Smooth muscle cell (in vitro differentiated cells): ENCODE measurements at regions not wholly inside any gene's neighbourhood (a gene's known extent, or its start where the extent isn't known, plus 50 kb on each side); places are given as distances from the start of the nearest gene placed in this dataset.

Experiments
- DNase-seq: peaks from one replicate; lab custom pipeline; 2025; ENCODE audit not compliant: unreplicated experiment; lab: John Stamatoyannopoulos, UW
- H2AFZ ChIP-seq: fragments of 200-600 bp; sonication (generic); 2 replicates; pipeline ENCODE4 v1.6.0; 2016; ENCODE audit warnings: antibody characterized with exemption, low read depth, mild to moderate bottlenecking
- H3F3A ChIP-seq: fragments of 200-600 bp; sonication (generic); 2 replicates; pipeline ENCODE4 v1.6.0; 2017; ENCODE audit warnings: antibody characterized with exemption, low read depth
- H3K27ac ChIP-seq: fragments of 200-600 bp; sonication (generic); 2 replicates; pipeline ENCODE4 v1.5.1; 2016; ENCODE audit warnings: low read depth, mild to moderate bottlenecking
- H3K27me3 ChIP-seq: fragments of 200-600 bp; sonication (generic); 2 replicates; pipeline ENCODE4 v1.6.1; 2016; ENCODE audit warnings: low read depth, mild to moderate bottlenecking
- H3K36me3 ChIP-seq: fragments of 200-600 bp; sonication (generic); 2 replicates; pipeline ENCODE4 v1.5.1; 2016; ENCODE audit warnings: low read depth
- H3K4me1 ChIP-seq: fragments of 200-600 bp; sonication (generic); 2 replicates; pipeline ENCODE4 v1.5.1; 2016; ENCODE audit warnings: low read depth
- H3K4me2 ChIP-seq: fragments of 200-600 bp; sonication (generic); 2 replicates; pipeline ENCODE4 v1.6.0; 2016; ENCODE audit warnings: mild to moderate bottlenecking
- H3K4me3 ChIP-seq: fragments of 200-600 bp; sonication (generic); 2 replicates; pipeline ENCODE4 v1.5.1; 2016; ENCODE audit warnings: mild to moderate bottlenecking
- H3K79me2 ChIP-seq: fragments of 200-600 bp; sonication (generic); 2 replicates; pipeline ENCODE4 v1.6.0; 2016; ENCODE audit warnings: low read depth, mild to moderate bottlenecking
- H3K9ac ChIP-seq: fragments of 200-600 bp; sonication (generic); 2 replicates; pipeline ENCODE4 v1.6.0; 2016; ENCODE audit warnings: low read depth
- H3K9me3 ChIP-seq: fragments of 200-600 bp; sonication (generic); replicated peaks from 2 replicates; pipeline ENCODE4 v1.5.1; 2016; ENCODE audit warnings: low read depth
- H4K20me1 ChIP-seq: fragments of 200-600 bp; sonication (generic); 2 replicates; pipeline ENCODE4 v1.6.0; 2016; ENCODE audit warnings: low read depth
- WGBS: methylation state at CpG from one replicate; pipeline ENCODE4 v1.1.7; 2016; ENCODE audit warnings: low lambda C conversion rate; 5-methylcytosine and 5-hydroxymethylcytosine counted together
- TF ChIP-seq, protein P1 (sequence below): fragments of 200-600 bp; sonication (generic); IDR thresholded peaks from 2 replicates; pipeline ENCODE4 v1.5.1; 2017; ENCODE audit warnings: borderline replicate concordance, mild to moderate bottlenecking, antibody characterized with exemption; ENCODE audit not compliant: insufficient read depth, poor library complexity, severe bottlenecking

GRCh38 chr20:58040447-58041290, 187.8 kb downstream of the ANKRD60 start:
- Histone ChIP-seq H3K27ac (no peak overlapping the region), H4K20me1 (no peaks in the 10 kb centered on the region)
- DNase-seq, result no peak

DNA sequence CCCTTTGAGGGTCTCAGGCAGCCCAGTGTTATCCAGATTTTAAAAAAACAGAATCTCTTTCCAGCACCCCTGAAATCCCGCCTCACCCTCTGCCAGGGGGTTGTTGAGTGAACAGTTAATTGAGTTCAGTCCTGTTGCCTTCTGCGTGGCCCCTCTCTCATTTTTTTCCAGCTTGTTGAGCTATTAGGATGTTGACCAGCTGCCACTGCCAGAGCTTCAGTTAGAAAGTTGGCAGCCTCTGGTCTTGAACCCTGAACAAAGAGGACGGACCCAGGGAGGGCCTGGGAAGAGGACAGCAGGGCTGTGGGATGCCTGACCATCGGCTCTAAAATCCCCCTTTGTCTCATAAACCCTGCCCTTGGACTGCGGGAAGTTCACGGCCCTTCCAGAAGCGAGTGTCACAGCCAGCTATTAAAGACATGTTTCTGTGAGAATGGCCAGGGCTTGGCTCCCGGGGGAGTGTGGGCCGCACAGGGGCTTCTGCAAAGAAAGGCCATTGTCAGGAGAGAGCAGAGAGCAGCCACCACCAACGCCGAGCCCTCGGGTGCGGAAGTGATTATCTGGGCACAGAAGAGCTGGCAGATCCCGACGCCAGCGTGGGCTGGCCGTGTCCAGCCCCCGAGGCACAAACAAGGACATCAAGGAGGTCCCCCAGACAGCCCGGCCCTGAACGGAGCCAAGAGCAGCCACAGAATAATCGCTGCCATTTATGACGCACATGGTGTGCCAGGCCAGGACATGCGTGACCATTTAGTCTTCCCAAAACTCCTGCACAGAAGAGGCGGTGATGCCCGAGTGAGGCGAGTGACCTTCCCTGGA, 189.0 kb downstream of the ANKRD60 start:
- no peak overlapping the region for H3K27ac ChIP-seq
- no peaks in the 10 kb centered on the region for H3F3A ChIP-seq
- no peaks in the 10 kb centered on the region for H3K9me3 ChIP-seq
- TF ChIP-seq, protein P1, sequence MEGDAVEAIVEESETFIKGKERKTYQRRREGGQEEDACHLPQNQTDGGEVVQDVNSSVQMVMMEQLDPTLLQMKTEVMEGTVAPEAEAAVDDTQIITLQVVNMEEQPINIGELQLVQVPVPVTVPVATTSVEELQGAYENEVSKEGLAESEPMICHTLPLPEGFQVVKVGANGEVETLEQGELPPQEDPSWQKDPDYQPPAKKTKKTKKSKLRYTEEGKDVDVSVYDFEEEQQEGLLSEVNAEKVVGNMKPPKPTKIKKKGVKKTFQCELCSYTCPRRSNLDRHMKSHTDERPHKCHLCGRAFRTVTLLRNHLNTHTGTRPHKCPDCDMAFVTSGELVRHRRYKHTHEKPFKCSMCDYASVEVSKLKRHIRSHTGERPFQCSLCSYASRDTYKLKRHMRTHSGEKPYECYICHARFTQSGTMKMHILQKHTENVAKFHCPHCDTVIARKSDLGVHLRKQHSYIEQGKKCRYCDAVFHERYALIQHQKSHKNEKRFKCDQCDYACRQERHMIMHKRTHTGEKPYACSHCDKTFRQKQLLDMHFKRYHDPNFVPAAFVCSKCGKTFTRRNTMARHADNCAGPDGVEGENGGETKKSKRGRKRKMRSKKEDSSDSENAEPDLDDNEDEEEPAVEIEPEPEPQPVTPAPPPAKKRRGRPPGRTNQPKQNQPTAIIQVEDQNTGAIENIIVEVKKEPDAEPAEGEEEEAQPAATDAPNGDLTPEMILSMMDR, result no peak
- no peak overlapping the region for H3K4me2 ChIP-seq
- H3K4me1 ChIP-seq, result no peaks in the 10 kb centered on the region
- no peaks in the 10 kb centered on the region for H3K36me3 ChIP-seq
- no peaks in the 10 kb centered on the region for H3K79me2 ChIP-seq
- WGBS, result 90% methylated on average over 26 of the region's 26 CpGs
- no peak overlapping the region for H2AFZ ChIP-seq
- no peak overlapping the region for H3K4me3 ChIP-seq
- H4K20me1 ChIP-seq, result no peaks in the 10 kb centered on the region
- no peak for DNase-seq
- H3K27me3 ChIP-seq, result peaks cover 2% of the 10 kb centered on the region
- H3K9ac ChIP-seq, result no peak overlapping the region

More at GRCh38 chr20:58040447-58041290, 187.8 kb downstream of the ANKRD60 start:
- Histone ChIP-seq H2AFZ (no peak overlapping the region), H3K9ac (no peak overlapping the region), H3K9me3 (no peaks in the 10 kb centered on the region), H3F3A (no peaks in the 10 kb centered on the region), H3K4me3 (no peak overlapping the region), H3K4me1 (no peaks in the 10 kb centered on the region), H3K4me2 (no peak overlapping the region), H3K27me3 (peaks cover 2% of the 10 kb centered on the region), H3K36me3 (no peaks in the 10 kb centered on the region), H3K79me2 (no peaks in the 10 kb centered on the region)
- WGBS, result 82% methylated on average over 15 of the region's 15 CpGs
- TF ChIP-seq, protein P1, result no peak

- no peak overlapping the region for H3K9ac ChIP-seq
Observed at GRCh38 chr20:58038123-58038654, 190.3 kb downstream of the ANKRD60 start.

More at GRCh38 chr20:58038123-58038654, 190.3 kb downstream of the ANKRD60 start:
- H4K20me1 ChIP-seq, result no peaks in the 10 kb centered on the region
- TF ChIP-seq, protein P1, result no peak
- WGBS, result 97% methylated on average over 8 of the region's 9 CpGs
- H3K27me3 ChIP-seq, result peaks cover 2% of the 10 kb centered on the region
- H2AFZ ChIP-seq, result no peak overlapping the region
- H3K27ac ChIP-seq, result no peak overlapping the region
- no peaks in the 10 kb centered on the region for H3F3A ChIP-seq
- H3K4me3 ChIP-seq, result no peak overlapping the region
- DNase-seq, result no peak
- H3K4me1 ChIP-seq, result no peaks in the 10 kb centered on the region
- no peak overlapping the region for H3K4me2 ChIP-seq
- H3K9me3 ChIP-seq, result no peaks in the 10 kb centered on the region
- no peaks in the 10 kb centered on the region for H3K79me2 ChIP-seq
- no peaks in the 10 kb centered on the region for H3K36me3 ChIP-seq
